Pancreas (tissue), 10 donors: ENCODE measurements at regions not wholly inside any gene's neighbourhood (a gene's known extent, or its start where the extent isn't known, plus 50 kb on each side); places are given as distances from the start of the nearest gene placed in this dataset.

Experiments
- ATAC-seq, 4 donors: fragments of 200-7000 bp; cut with Tn5 transposase; one replicate each; pipeline versions ENCODE4 v1.8.0 to v1.9.1; 2020; ENCODE audit warnings: mild to moderate bottlenecking in 4 of 4, moderate library complexity in 4 of 4
- DNase-seq, 6 donors: peaks; one replicate each; pipeline ENCODE4 v3.0.0-alpha.2; 2020
- FAIRE-seq: peaks from 2 replicates; lab custom pipeline; 2012; peaks lifted over from hg19 to GRCh38; lab: Jason Lieb, UNC
- H3K27ac ChIP-seq, 4 donors: fragments of 200-600 bp; sonication (generic); 1 replicate in 3 of 4; 2 replicates in 1 of 4; pipeline versions ENCODE4 v1.5.0 to v1.8.0; 2020
- H3K27me3 ChIP-seq, 4 donors: fragments of 200-600 bp; one replicate each; pipeline ENCODE4 v1.8.0; 2021
- H3K36me3 ChIP-seq, 3 donors: fragments of 200-600 bp; sonication (generic) in 1 of 3; one replicate each; pipeline versions ENCODE4 v1.5.0 to v1.8.0; 2020 to 2021
- H3K4me1 ChIP-seq, 3 donors: fragments of 200-600 bp; one replicate each; pipeline ENCODE4 v1.8.0; 2021
- H3K4me3 ChIP-seq, 4 donors: fragments of 200-600 bp; sonication (generic) in 2 of 4; one replicate each; pipeline versions ENCODE4 v1.5.0 to v1.8.0; 2020 to 2021
- H3K9me3 ChIP-seq, 4 donors: fragments of 200-600 bp; one replicate each; pipeline ENCODE4 v1.8.0; 2021
- CTCF ChIP-seq, 4 donors: fragments of 200-600 bp; sonication (generic) in 3 of 4; IDR thresholded peaks; one replicate each; pipeline versions ENCODE4 v1.5.0 to v1.8.0; 2021; ENCODE audit warnings: antibody characterized with exemption in 4 of 4
- WGBS, 2 donors: extraction: QIAGEN DNeasy Blood & Tissue Kit; methylation state at CpG; one replicate each; pipeline ENCODE4 v1.1.7; 2013; 5-methylcytosine and 5-hydroxymethylcytosine counted together
- intact Hi-C, 3 donors: fragments of 100-400 bp; cut with DNase I; formaldehyde crosslinking; loops; one replicate each; pipeline versions ENCODE4 v1.11.1 to v1.14.2; 2022
- donor health status: healthy with polysubstance abuse.
- donor health status: DM: no; HTN: no; CAD: no; lungs with moderate emphysema.
- donor health status: DM: no; HTN: no; CAD: no.
- donor health status: control.
- donor health status: control.
- donor health status: Bipolar disorder and iron deficiency.
- donor health status: DM: yes; HTN: yes; CAD: no.
- donor health status: DM: no; HTN: no; CAD: no.
- donor health status: DM: no; HTN: no; CAD: no.
- donor health status: DM: yes; HTN: yes; CAD: no.

- 65 to 77% methylated on average over 1 of the region's 1 CpG for WGBS, 2 donors
- no peaks in the 10 kb centered on the region for H3K27me3 ChIP-seq
- H3K9me3 ChIP-seq = no peaks in the 10 kb centered on the region
- DNase-seq (no peak), ATAC-seq (no peak), FAIRE-seq (no peak)
- intact Hi-C loops = no loop called here
- H3K4me3 ChIP-seq = no peak overlapping the region
- no peak overlapping the region for H3K27ac ChIP-seq
- no peaks in the 10 kb centered on the region for H3K4me1 ChIP-seq
- H3K36me3 ChIP-seq = no peaks in the 10 kb centered on the region
- TF ChIP-seq CTCF (IDR thresholded peaks at IDR 0.05) = no peak
Measured at GRCh38 chr4:125904802-125905201, 590.0 kb downstream of the FAT4 start.

- 49 to 59% methylated on average over 2 of the region's 2 CpGs for WGBS, 2 donors
- intact Hi-C loops = no loop called here
- FAIRE-seq = no peak
Measured at GRCh38 chr4:125911058-125911457, 596.3 kb downstream of the FAT4 start.

GRCh38 chr4:125911481-125911880 is 596.7 kb downstream of the FAT4 start:
- FAIRE-seq (no peak), DNase-seq (no peak)

More at GRCh38 chr4:125911058-125911457, 596.3 kb downstream of the FAT4 start:
- Histone ChIP-seq H3K27ac (no peak overlapping the region), H3K4me1 (no peaks in the 10 kb centered on the region), H3K4me3 (no peak overlapping the region), H3K9me3 (no peaks in the 10 kb centered on the region), H3K27me3 (no peaks in the 10 kb centered on the region), H3K36me3 (no peaks in the 10 kb centered on the region)
- DNase-seq = no peak
- ATAC-seq = no peak
- TF ChIP-seq CTCF (IDR thresholded peaks at IDR 0.05) = no peak

GRCh38 chr4:125917559-125917958 is 602.8 kb downstream of the FAT4 start:
- intact Hi-C loops = no loop called here
- H3K27ac ChIP-seq = no peak overlapping the region
- ATAC-seq (no peak), DNase-seq (no peak), FAIRE-seq (no peak)
- no peaks in the 10 kb centered on the region for H3K9me3 ChIP-seq
- H3K4me1 ChIP-seq = no peaks in the 10 kb centered on the region
- no peak for TF ChIP-seq CTCF (IDR thresholded peaks at IDR 0.05)
- WGBS, 2 donors = 81 to 84% methylated on average over 1 of the region's 1 CpG
- no peak overlapping the region for H3K4me3 ChIP-seq
- no peaks in the 10 kb centered on the region for H3K36me3 ChIP-seq
- H3K27me3 ChIP-seq = no peaks in the 10 kb centered on the region

More at GRCh38 chr4:125911481-125911880, 596.7 kb downstream of the FAT4 start:
- H3K9me3 ChIP-seq = no peaks in the 10 kb centered on the region
- intact Hi-C loops = no loop called here
- no peaks in the 10 kb centered on the region for H3K4me1 ChIP-seq
- no peak for TF ChIP-seq CTCF (IDR thresholded peaks at IDR 0.05)
- no peak for ATAC-seq
- no peaks in the 10 kb centered on the region for H3K36me3 ChIP-seq
- no peak overlapping the region for H3K27ac ChIP-seq
- H3K27me3 ChIP-seq = no peaks in the 10 kb centered on the region
- no peak overlapping the region for H3K4me3 ChIP-seq

- FAIRE-seq (no peak), DNase-seq (no peak), ATAC-seq (no peak)
- intact Hi-C loops = no loop called here
- Histone ChIP-seq H3K27ac (no peak overlapping the region), H3K4me1 (no peaks in the 10 kb centered on the region), H3K27me3 (no peaks in the 10 kb centered on the region), H3K4me3 (no peak overlapping the region), H3K9me3 (no peaks in the 10 kb centered on the region), H3K36me3 (no peaks in the 10 kb centered on the region)
- WGBS, 2 donors = 91 to 100% methylated on average over 1 of the region's 1 CpG
- no peak for TF ChIP-seq CTCF (IDR thresholded peaks at IDR 0.05)
Measured at GRCh38 chr4:125928652-125929051, 613.9 kb downstream of the FAT4 start.
